HG02642 (cell line): ENCODE measurements at regions not wholly inside any gene's neighbourhood (a gene's known extent, or its start where the extent isn't known, plus 50 kb on each side); places are given as distances from the start of the nearest gene placed in this dataset.
A peak's percentile ranks its signal among the peaks of the same experiment; 100 is the strongest.

Source experiments
- ATAC-seq: cut with Tn5 transposase; IDR thresholded peaks from one replicate; pipeline ENCODE4 v1.9.1; 2021; ENCODE audit warnings: mild to moderate bottlenecking; ENCODE audit not compliant: unreplicated experiment, poor library complexity

DNA sequence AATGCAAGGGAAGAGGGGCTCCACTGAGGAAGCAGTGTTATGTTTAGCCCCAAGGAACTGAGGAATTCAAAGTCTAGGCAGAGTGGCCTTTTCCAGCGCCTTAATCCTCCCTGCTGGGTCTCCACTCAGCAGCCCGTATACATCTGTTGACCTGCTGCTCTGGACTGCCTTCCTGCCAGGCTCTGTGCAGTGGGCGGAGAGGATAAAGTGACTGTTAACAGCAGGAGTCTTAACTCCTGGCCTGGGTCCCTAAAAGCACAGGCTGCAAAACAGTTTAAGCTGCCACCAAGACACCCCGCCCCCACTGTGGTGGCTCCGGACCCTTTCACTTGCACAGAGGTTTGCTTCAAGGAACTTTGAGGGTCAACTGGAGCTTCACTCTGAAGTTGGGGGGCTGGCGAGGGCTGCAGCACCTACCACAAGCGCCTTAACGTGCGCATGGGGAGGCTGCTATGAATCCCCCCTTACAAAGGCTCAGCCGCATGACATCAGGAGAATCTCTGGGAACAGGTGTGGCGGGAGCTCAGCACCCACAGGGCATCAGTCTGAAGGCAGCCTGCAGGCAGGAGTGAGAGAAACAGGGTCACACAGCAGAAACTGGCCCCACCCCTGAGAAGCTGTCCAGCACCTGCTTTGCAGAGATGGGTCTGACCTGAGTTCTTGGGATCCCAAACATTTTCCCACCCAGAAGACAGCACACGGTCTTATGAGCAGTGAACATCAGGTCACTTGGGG is 358.2 kb upstream of the GATB start:
- ATAC-seq, result no peak

DNA sequence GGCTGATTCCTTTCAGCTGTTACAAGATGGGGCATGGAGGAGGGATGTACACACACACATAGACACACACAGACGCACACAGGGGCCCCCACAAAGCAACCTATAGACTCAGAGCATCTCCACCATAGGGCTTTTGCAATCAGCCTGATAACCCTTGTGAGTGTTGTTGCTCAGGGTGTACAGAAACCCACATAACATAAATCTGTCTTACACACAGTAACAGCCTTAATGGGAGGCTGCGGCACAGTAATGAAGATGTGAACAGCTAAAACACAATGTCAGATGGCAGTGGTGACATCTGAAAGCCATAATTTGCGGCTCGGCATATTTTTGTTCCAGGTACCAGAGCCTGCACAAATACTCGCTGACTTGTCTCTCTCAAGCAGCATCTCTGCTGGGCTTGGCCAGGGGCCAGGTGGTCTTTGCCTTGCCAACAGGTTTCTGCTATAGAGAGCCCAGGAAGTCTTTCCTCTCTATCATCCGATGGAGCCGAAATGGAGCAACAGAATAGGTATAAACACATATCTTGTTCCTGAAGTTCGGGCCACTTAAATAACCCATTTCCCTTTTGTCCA is 357.2 kb upstream of the GATB start:
- ATAC-seq, result no peak

DNA sequence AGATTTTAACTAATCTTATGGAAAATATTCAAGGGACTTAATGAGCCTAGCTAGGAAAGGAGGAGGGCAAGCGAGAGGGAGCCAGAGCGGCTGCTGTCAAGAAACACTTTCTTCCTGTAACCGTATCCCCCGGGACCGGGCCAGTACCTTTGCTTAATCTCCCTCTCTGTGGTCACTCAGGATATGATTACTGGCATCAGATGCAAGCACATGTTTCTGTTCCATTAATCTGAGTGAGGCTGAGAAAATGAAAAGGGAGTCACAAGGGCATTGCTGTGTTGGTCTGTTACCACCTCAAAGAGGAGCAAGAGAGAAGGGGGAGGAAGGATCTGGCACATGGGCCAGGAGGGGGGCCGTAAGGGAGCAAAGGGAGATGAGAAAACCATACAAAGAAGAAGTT is 356.7 kb upstream of the GATB start:
- no peak for ATAC-seq

DNA sequence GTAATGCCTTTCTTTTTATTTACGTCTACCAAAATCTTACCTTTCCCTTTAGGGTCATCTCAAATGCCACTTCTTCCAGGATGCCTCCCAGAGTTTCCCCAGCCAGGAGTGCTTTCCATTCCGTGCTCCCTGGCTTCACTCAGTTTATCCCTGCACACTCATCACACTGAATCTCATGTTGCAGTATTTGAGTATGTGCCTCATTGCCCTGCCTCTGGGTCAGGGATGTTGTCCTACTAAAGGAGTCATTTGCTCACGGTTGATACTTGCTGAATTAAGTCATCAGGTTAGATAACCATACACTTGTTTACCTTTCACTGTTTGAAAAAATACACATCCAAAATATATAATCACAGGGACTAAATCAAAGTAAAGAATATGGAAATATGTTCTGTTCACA is 356.2 kb upstream of the GATB start:
- ATAC-seq, result no peak

DNA sequence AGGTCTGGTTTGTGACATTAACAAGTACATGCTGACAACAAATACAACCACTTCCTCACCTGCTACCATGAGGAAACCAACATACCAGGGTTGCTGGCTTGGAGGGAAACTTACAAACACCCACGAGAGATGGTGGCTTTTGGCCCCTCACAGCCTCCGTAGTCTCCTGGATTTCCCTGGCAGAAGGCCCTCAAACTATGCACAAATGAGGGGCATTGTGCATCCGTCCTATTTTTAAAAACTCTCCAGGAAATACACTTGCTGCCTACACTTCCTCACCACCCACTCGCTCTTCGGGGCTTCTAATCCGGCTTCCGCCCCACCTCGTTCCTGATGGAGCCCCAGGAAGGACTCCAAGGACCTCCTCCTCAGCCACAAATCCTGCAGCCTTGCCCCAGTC is 355.0 kb upstream of the GATB start:
- no peak for ATAC-seq

DNA sequence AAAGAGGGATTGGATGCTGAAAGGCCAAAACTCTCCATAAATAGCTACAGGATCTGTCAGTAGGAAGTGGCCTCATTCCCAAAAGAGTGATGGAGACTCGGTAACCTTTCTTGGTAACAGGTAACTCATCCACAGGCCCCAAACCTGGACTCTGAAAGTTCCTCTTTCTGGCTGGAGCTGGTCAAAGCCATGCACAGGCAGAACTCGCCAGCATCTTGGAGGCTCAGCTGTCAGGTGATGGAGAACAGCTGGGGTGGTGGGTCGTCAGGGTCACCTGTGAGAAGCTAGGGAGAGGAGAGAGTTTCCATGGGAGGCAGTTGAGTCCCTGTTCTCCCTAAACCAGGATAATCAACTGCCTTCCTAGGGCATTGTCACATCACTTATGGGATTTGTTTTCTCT is 354.3 kb upstream of the GATB start:
- no peak for ATAC-seq

DNA sequence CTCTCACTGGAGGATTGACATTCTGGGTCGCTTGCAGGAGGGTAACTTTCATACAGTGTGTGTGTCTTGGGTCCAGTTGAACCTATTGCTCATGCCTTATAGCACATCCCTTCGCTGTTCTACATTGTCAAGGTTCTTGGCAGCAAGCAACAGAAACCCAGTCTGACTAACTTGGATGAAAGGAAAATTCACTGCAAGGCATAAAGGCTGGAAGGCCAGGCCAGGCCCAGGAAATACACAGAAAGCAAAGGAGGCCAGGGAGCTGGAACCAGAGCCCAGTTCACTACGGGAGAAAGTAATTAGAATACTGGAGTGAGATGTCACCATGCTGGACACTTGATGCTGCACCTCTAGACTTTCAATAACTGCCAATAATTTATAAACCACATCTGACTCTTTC is 353.8 kb upstream of the GATB start:
- no peak for ATAC-seq

DNA sequence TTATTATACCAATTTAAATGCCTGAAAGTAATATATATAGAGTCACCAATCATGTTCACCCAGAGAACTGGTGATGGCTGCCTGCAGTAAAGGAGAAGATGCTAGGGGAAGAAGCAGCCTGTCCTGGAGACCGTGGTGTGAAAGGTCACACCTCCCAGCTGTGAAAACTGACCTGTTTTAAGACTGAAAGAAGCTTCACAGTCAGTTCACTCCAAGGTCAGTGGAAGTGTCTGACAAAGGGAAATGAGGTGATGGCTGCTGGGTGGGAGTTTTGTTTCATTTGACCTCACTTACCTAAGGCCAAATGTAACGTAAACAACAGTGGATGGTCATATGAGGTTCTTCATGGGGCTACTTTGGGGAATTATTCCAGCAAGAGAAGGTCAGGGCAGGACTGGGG is 352.1 kb upstream of the GATB start:
- ATAC-seq, result peak; percentile 75

DNA sequence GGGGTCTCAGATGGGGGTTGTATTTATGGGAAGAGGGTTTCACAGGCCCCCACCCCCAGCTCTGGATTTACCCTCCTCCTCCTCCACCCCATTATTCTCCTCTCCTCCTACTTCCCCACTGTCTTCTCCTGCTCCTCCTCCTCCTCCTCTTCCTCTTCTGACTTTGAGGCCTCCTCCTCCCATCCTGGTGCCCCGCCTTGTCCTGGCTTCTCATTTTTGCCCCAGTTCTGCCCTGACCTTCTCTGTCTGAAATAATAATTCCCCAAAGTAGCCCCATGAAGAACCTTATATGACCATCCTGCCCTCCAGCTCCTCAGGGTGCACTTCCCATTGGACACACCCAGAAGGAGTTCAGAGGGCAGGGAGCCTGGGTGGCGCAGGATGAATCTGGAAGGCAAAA is 351.4 kb upstream of the GATB start:
- no peak for ATAC-seq

DNA sequence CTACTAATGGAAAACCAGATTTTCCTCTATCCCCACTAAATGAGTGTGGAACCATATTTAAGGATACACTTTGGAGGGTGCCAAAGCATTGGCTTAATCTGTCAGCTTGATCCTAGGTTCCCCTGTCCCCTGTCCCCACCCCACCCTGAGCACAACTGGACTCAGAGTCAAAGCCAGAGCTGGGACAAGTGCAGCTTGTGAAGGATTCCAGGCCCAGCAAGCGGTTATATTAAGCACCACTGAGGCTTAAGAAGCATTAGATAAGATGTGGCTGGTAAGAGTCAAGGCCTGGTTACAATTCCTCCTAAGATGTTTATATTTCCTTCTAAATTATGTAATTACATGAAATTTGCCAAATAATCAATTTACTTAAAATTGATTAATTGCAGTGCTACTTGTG is 350.0 kb upstream of the GATB start:
- ATAC-seq, result no peak

DNA sequence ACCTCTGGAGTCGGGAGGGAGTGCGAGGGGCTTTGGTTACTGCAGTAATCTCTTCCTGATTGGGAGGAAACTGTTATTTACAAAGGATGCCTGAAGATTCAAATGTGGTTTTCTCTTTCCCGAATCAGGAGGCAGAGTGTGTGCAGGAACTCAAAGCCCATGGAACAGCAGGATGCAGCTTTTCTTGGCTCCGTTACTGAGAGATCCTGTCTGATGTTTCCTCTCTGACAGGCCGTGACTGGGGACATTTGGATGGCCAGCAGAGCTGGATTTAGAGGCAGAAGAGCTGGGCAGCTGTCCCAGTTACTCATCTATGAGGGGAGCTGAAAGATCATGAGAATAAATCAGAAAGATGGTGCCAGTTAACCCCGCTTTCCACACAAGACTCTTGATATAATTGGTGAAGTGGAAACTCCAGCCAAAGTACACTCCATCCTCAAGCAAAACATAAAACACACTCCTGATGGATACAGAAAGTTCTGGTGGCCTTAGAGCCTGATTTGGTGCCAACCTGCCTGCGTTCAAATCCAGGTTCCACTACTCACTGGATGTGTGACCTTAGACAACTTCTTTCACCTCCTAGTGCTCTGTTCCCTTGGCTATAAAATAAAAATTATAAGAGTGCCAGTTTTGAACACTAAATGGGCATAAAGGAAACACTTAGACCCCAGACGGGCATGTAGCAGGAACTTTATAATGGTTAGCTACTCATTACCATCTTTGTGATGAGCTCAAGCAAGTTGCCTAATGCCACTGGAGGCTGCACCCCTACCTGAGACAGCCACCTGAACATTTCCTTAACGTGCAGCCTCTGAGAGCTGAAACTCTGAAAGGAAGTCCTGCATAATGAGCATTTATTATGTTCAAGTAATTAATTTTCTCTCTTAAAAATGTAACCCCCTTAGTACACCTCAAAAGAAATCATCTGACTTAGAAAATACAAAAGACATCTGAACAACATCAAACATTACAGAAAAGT is 349.0 kb upstream of the GATB start:
- ATAC-seq, result no peak

DNA sequence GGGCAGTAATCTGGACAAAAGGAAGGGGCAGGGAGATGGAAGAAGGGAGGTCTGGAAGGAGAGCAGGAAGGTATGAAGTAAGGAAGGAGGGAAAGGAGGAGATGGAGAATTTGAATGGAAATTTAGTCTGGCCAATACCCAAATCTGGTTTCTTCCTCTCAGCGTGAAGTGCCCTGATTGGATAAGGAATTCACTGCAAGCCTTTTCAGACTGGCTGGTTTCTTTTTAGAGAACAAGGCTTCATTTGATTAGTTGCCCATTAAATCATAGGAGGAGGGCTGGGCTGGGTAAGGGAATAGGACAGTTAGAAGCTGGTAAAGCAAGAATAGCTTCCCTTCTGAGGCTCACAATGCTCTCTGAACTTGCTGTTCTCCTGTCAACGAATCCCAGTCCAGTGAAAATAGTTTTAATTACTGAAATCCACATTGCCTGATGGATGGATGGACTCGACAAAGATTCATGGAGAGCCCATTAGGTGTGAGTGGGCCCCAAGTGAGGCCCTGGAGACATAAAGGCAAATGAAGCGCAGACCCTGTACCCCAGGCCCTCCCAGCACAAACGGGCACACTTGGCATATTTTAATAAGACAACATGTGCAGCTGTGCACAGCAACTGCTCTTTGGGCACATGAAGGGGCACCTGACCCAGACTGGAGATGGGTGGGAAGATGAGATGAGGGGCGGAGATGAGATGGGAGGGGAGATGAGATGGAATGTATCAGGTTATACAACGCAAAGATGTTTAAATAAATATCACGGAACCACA is 347.1 kb upstream of the GATB start:
- no peak for ATAC-seq

DNA sequence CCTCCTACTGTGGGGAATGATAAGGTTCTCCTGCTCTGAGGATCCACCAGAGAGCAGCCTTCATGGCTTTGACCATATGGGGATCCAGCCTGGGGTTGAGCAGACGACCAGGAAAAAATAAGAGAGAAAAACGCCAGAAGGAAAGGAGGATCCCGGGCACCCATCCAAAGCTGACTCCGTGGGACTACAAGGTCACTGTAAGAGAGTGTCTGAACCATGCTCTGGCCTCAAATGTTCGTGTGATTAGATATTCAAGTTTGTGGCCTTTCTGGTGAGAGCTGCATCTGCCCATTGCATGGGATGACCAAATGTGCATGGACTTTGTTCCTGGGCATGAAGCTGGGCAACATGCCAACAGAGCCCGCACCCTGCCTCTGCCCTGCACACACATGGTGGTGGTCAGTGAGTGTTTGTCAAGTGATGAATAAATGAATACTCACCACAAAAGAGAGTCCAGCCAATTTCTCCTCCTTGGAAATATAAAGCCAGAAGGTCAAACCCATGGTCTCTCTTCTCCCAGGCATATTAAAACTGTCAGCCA is 346.0 kb upstream of the GATB start:
- ATAC-seq, result no peak

DNA sequence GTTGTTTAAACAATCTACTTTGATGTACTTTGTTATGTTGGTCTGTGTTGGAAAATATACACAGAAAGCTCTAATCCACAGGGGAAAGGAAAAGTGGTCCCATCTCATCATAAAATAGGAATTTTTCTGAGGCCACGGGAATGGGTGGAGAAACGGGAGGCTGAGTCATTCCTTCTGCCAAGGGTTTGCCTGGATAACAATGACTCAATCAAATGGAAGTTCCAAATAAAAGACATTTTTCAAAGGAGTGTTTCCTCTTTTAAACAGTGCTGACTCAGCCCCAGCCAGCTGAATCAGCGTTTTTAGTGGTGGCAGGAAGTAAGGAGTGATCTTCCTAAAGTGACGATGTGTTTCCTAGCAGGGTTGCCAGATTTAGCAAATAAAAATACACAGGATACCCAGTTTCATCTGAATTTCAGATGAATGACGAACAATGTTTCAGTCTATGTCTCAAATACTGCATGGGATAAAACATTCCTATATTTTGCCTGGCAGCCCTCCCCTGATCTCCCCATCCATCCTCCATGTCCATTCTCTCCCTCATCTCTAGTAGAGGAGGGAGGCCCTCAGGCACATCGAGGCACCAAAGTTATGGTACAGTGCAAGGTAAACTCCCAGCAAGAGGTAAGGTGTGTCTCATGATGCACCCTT is 345.4 kb upstream of the GATB start:
- ATAC-seq, result no peak

DNA sequence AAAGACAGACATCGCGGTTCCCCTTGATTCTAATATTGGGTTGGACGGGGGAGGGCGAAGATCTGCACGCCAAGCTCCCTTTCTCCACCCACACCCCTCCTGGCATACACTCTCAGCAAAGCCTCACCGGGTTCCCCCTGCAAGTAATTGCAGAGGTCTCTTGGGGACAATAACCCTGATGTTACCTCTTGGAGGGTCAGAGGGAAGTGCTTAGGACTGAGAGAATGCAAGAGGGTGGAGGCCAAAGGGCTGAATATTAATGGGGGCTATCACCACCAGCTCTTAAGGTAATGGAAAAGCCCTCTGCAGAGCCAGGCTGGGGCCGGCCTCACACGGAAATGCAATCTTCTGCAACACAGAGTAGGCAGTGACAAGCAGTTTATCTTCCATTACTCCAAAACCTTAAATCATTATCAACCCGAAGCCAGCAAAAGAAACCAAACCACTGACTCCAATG is 344.1 kb upstream of the GATB start:
- ATAC-seq, result no peak

DNA sequence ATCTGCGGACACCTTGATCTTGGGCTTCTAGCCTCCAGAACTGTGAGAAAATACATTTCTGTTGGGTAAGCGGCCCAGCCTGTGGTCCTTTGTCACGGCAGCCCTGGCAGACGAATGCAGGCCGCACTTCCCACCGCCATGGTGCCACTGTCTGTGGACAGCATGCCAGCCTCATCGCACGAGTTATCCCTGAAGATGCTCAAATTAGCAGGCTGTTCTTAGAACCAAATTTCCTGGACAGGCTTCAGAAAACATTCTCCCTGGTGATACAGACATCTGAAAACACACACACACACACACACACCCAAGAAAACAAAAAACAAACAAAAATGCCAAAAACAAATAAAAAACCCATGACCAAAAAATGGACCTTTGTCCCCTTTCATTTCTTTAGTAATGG is 343.5 kb upstream of the GATB start:
- ATAC-seq, result no peak

DNA sequence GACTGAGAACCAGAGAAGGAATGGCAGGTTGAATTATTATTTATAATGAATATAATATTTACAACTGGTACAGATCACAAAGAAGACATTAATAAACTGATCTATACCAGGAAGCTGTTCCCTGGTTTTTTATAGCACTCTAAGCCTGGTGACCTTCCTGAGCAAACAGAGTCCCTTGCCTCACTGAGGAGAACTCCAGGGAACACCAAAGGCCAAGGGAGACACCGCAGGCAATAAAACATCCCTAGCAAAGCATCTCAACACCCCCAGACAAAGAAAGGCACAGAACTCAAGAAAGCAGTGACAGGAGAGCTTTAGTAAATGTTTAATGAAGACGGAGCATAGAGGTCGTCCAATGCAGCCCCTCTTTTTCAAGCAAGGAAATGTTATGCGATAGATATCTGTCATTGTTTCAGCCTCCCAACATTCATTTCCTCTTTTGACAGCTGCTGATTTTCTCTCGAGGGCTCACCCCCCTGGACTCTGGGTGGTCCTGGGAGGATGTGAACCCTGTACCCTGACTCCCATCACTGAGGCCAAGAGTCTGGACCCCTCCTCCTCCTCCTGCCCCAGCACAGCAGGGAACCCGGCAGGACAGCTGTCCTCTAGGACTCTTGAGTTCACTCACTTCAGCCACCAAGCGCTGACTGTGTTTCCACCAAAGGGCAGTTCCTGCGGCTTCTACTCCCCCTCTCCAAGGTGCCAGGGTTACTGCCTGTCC is 342.5 kb upstream of the GATB start:
- no peak for ATAC-seq

DNA sequence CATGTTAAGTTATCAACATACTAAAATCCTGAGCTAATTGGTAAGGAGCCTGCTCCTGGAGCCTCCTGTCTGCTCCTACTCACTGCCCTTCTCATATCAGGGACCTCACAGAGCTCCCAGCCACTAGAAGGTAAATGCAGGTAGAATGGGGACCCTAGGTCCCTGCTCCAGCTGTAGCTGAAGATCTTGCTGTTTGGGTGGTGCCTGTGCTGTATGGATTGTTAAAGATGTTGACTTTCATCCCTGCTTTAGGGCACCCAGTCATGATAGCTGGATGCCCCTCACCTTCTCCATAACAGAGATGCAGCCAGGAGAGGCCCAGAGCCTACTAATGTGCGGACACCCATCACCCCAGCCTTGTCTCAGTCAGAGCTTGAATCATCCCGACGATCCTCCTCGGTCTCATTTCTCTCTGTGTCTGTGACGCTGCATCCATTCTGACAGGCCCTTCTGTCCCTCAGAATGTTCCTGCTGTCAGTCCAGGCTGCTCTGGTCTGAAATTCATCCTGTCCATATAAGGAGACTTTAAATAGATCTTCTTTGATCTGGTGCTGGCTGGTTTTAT is 341.7 kb upstream of the GATB start:
- ATAC-seq, result no peak
